ENCODE measurements at regions not wholly inside any gene's neighbourhood (a gene's known extent, or its start where the extent isn't known, plus 50 kb on each side); places are given as distances from the start of the nearest gene placed in this dataset.

GRCh38 chr18:66990909-66991308 is 387.0 kb upstream of the CDH19 start:
- H3K9ac ChIP-seq (ENCODE audit: extremely low read depth, insufficient read length, low read length), result no peak overlapping the region
- Mint-ChIP-seq H3K36me3 (ENCODE audit: insufficient read depth in 1 of 3, low read depth in 3 of 3) (no peaks in the 10 kb centered on the region; a peak in 1 of 7 replicates), H3K27ac (no peak overlapping the region), H3K27me3 (ENCODE audit: low read depth) (no peaks in the 10 kb centered on the region), H3K9me3 (no peaks in the 10 kb centered on the region; a peak in 1 of 5 replicates), H3K4me1 (peaks cover 0 to 13% of the 10 kb centered on the region in 2 experiments; a peak in 2 of 4 replicates), H3K4me3 (no peak overlapping the region)
- no peak overlapping the region for H3K4me2 ChIP-seq (ENCODE audit: insufficient read depth, insufficient read length, low read length)
- no peaks in the 10 kb centered on the region for H4K20me1 ChIP-seq (ENCODE audit: control insufficient read depth, insufficient read depth, insufficient read length)
- no peak overlapping the region for H4K5ac ChIP-seq (ENCODE audit: insufficient read length, low read depth, low read length)
- no peak overlapping the region for H3K23ac ChIP-seq (ENCODE audit: insufficient read length, low read depth, low read length)
- H3K14ac ChIP-seq (ENCODE audit: insufficient read depth, low read length), result no peak overlapping the region
- H2AK5ac ChIP-seq (ENCODE audit: insufficient read length, low read length), result no peak overlapping the region
- H3K4ac ChIP-seq (ENCODE audit: low read depth, low read length), result no peak overlapping the region
- H2BK15ac ChIP-seq (ENCODE audit: low read depth, low read length), result no peak overlapping the region
- no CpG with 5 or more reads among the region's 6 CpGs for WGBS (ENCODE audit: extremely low coverage, insufficient read length, low lambda C conversion rate)
- no peaks in the 10 kb centered on the region for H3K23me2 ChIP-seq (ENCODE audit: insufficient read length, low read depth, low read length, poor library complexity, severe bottlenecking)
- H3T11ph ChIP-seq (ENCODE audit: low read length), result no peak overlapping the region
- H4K8ac ChIP-seq (replicated peaks; ENCODE audit: insufficient read length, low read depth, low read length), result no peak overlapping the region
- DNase-seq, result no peak
- no peaks in the 10 kb centered on the region for H3K9me3 ChIP-seq (ENCODE audit: control insufficient read depth, low read depth, low read length)
- H2BK20ac ChIP-seq (ENCODE audit: low read depth, low read length, poor library complexity, severe bottlenecking), result no peak overlapping the region
- H3K56ac ChIP-seq (ENCODE audit: insufficient read length, low read depth, low read length), result no peak overlapping the region
- H4K91ac ChIP-seq (ENCODE audit: insufficient read length, low read depth, low read length), result no peak overlapping the region
- TF ChIP-seq, protein P1, sequence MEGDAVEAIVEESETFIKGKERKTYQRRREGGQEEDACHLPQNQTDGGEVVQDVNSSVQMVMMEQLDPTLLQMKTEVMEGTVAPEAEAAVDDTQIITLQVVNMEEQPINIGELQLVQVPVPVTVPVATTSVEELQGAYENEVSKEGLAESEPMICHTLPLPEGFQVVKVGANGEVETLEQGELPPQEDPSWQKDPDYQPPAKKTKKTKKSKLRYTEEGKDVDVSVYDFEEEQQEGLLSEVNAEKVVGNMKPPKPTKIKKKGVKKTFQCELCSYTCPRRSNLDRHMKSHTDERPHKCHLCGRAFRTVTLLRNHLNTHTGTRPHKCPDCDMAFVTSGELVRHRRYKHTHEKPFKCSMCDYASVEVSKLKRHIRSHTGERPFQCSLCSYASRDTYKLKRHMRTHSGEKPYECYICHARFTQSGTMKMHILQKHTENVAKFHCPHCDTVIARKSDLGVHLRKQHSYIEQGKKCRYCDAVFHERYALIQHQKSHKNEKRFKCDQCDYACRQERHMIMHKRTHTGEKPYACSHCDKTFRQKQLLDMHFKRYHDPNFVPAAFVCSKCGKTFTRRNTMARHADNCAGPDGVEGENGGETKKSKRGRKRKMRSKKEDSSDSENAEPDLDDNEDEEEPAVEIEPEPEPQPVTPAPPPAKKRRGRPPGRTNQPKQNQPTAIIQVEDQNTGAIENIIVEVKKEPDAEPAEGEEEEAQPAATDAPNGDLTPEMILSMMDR (conservative IDR thresholded peaks at IDR 0.05), result peak; percentile 48; the same call in 2 of the 3 replicates
- H3K27me3 ChIP-seq (ENCODE audit: insufficient read depth, low read length), result no peaks in the 10 kb centered on the region
- H3K4me1 ChIP-seq (ENCODE audit: insufficient read depth, low read length), result no peaks in the 10 kb centered on the region
- H3K18ac ChIP-seq (ENCODE audit: insufficient read length, low read depth, low read length), result no peak overlapping the region
- no peaks in the 10 kb centered on the region for H3K79me1 ChIP-seq (ENCODE audit: insufficient read depth, low read depth, low read length, poor library complexity, severe bottlenecking)
- H2BK5ac ChIP-seq (ENCODE audit: insufficient read length, low read length), result no peak overlapping the region
- H3K27ac ChIP-seq (ENCODE audit: insufficient read length, low read depth, low read length), result no peak overlapping the region
- H3K79me2 ChIP-seq (ENCODE audit: insufficient read depth, low read length), result no peaks in the 10 kb centered on the region
- no peak overlapping the region for H2BK12ac ChIP-seq (ENCODE audit: insufficient read length, low read depth, low read length)
- H2BK120ac ChIP-seq (ENCODE audit: low read depth, low read length, poor library complexity, severe bottlenecking), result no peak overlapping the region
- no peak overlapping the region for H2AFZ ChIP-seq (ENCODE audit: low read length)
